CD4-positive, alpha-beta T cell treated with Interleukin-2 at 100 ng/mL for 4 hours (primary cell): ENCODE measurements at regions not wholly inside any gene's neighbourhood (a gene's known extent, or its start where the extent isn't known, plus 50 kb on each side); places are given as distances from the start of the nearest gene placed in this dataset.

ENCODE experiments used
- DNase-seq: peaks from one replicate; pipeline ENCODE4 v3.0.0-alpha.2; 2020; ENCODE audit warnings: low spot score

DNA sequence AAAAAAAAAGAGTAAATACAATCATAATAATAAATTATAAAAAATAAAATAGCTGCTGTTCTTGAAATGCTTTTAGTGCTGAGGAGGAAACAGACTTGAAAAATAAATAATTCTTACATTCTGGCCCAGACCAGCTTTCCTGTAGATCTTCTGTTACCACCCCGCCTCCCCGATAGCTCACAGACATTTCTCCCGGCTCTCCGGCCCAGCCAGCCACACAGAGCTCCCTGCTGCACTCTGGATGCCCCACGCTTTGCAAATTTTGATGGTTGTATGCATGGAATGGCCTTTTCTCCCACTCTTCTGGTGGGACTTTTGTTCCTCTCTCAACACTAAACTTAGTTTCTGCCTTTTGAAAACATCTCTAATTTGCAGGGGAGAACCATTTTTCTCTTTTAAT is 249.3 kb downstream of the ATP23 start:
- no peak for DNase-seq

DNA sequence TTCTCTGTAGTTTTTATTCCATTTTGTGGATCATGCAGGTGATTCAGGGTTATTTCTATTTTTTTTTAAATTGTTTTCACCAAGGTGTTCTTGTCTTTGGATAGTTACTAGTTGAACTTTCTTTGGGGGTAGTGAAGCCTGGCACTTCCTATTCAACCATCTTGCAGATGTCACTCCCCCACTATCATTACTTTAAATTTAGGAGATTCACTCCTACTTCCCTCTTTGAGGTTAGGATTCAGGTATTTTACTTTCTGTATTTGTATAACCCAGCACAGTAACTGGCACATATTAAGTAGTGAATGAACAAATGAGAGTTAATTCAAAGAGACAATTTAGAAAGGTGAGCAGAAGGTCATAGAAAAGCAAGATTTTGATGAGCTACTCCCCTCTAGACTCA is 255.6 kb downstream of the ATP23 start:
- no peak for DNase-seq

DNA sequence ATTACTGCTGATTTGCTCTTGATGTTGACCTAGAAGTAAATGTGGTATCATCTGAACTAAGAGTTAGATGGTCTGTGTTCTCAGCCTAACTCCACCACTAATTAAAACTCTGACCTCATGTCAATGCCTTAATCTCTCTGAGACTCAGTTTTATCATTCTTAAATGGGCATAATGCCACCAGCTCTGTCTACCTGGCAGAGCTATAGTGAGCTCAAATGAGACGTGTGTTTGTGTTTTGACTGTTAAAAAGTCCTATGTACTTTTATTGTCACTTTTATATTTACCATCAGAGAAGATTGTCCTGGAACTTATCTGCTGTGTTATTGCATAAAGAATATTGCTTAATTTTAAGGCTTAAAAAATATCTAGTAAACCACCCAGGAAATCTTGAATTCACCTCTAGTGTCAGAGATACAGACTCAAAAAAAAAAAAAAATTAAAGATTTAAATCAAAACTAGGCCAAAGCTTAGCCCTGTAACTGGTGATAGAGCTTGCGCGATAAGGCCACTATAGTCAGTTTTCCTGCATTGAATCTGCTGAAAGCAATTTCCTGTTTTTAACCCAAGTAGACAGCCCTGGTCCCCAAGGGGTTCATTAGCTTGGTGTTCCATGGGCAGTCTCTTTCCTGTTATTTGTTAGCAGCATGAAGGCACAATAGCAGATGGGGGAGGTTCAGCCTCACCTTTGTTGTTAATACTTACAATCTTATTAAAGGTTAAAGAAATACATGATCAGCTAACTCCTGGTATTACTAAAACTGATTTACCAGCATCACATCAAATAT is 261.8 kb downstream of the ATP23 start:
- DNase-seq, result no peak

DNA sequence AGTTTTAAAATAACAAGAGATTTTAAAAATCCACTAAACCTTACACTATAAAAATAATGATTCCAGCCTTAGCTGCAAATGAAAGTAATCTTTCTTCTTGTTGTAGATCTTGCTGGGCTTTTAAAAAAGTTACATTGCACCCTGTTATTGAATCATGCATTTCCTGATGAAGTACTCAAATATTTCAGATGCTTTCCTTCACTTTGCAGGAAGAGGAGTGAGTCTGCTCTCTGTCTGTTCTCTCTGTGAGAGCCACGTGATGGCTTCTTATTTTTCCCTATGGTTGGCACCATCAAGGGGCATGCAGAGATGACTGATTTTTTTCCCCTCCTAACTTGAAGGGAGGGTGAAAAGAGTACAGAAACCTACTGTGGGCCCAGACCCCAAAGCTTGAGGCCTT is 262.7 kb downstream of the ATP23 start:
- DNase-seq, result no peak

DNA sequence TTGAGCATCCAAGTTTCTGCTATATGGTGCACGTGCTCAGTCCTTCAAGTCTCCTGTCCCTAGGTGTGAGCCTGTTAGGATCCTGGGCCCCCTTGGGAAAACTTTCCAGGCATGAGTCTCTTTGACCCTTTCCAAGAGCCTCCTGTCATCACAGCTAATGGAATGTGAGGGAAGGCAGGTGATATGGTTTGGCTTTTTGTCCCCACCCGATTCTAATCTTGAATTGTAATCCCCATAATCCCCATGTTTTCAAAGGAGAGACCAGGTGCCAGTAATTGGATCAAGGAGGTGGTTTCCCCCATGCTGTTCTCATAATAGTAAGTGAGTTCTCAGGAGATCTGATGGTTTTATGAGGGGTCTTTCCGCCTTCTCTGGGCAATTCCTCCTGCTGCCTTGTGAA is 265.5 kb downstream of the ATP23 start:
- DNase-seq, result no peak

DNA sequence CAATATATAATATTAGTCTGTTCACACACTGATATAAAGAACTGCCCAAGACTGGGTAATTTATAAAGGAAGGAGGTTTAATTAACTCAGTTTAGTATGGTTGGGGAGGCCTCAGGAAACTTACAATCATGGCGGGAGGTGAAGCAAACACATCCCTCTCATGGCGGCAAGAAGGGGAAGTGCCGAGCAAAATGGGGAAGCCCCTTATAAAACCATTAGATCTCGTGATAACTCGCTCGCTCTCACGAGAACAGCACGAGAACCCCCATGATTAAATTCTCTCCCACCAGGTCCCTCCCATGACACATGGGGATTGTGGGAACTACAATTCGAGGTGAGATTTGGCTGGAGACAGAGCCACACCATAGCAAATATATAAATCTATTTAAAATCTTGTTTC is 269.8 kb downstream of the ATP23 start:
- no peak for DNase-seq

DNA sequence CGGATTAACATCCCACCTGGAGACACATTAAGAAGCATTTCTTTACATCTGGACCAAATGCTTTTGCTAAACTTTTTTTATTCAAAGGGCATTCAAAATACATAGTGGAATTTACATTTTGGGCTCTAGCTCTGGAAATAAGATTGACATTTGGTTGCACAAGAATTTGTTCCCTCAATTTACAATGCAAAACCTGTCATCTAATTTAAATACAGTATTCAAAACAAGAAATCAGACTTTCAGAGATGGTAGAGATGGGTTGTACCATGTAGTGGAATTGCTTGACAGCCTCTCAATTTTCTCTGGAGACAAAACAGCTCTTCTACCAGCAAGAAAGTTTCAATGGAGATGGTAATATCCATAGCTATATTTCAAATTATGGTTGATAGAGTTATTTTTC is 275.8 kb downstream of the ATP23 start:
- DNase-seq, result no peak

DNA sequence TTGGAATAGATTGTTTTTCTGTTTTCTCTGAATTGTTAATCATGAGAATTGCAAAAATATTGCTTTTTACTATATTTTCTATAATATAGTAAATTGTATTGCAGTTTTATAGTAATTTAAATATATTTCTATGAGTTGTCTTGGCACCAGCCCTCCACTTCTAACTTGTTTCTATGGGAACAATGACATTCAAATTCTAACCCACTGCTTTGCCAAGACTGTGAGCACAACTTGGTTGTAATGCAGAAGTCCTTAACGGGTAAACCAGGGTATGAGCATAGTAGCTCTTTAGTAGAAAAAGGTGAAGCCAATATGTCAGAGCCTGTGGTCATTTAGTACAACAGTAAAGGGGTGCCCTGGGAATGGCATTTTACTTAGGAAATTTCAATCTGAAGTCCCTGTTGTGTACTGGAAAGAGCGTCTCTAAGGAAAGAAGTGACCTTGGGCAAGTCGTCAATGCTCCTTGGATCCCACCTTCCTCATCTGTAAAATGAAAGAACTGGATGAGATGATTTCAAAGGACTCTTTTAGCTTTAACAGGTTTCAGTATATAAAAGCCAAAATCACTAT is 283.3 kb downstream of the ATP23 start:
- DNase-seq, result no peak

DNA sequence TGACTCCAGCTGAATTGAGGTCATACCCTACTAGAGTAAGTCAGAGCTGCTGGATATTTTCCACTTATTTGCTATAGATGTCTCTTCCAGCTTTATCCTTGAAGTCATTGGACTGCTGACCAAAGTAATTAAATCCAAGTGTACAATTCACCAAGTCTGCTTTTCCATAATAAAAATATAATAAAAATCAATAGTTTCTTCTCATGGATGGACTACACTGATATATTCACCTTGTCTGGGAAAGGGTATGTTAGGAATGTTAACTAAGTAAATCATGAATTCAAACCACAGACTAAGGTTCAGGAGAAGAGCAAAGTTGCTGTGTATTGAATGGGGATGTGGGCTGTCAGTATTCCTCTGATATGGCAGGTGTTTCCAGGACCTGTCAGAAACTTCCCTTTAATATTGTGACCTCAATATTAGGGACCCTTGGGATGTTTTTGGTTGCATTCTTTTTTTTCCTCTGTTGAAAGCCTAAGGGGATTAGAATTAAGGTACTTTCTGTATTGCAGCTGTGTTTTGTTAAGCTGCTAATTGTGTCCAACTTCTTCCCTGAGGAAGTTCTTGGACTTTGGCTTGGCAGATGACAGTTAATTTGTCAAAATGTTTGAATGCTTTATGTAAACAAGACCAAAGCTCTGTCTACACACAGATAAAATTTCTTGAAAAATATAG is 284.0 kb downstream of the ATP23 start:
- DNase-seq, result no peak

DNA sequence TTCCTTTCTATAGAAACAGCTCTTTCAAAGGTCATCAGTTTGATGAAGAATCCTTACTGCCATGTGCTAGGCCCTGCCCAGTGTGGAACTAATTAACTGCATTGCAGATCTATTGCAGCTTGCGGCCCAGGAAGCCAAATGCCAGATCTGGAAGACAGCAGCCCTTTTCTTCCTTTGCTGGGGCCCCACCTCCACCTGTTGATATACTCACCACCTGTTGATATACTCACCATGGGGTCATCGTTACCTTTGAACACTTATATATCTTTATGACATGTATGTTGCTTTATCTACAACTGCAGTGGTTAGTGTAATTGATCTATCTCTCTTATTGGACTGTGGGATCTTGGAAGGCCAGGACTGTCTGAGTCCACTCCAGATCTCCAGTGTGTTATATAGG is 292.5 kb downstream of the ATP23 start:
- no peak for DNase-seq

DNA sequence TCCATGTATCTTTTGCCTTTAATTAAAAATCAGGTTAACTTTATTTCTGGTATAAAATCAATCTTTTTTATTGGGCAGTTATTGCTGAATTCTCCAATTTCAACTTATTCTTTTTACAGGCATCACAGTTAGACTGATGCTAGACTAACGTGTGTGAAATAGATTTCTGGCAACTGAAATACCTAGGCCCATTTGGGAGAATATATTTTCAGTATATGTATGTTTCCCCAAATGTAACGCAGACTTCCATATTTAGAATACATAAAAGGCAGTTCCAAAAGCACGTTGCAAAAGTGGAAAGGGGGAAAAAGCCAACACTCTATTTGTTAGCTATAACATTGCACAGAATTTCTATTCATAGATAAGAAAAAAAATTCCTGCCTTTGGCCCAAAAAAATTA is 297.0 kb downstream of the ATP23 start:
- no peak for DNase-seq

DNA sequence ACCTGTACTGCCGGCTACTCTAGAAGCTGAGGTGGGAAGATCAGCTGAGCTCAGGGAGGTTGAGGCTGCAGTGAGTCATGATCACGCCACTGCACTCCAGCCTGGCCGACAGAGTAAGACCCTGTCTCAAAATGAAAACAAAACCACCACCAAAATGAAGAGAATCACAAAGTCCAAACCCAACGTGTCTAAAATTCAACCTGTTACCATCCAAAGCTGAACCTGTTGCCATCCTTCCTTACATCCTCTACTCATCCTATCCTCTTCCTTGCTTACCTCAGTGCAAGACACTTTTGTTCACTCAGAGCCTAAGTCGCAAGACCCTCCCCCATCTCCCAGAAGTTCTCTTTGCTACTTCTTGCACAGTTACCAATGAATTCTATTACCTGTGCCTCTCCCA is 299.7 kb downstream of the ATP23 start:
- no peak for DNase-seq

DNA sequence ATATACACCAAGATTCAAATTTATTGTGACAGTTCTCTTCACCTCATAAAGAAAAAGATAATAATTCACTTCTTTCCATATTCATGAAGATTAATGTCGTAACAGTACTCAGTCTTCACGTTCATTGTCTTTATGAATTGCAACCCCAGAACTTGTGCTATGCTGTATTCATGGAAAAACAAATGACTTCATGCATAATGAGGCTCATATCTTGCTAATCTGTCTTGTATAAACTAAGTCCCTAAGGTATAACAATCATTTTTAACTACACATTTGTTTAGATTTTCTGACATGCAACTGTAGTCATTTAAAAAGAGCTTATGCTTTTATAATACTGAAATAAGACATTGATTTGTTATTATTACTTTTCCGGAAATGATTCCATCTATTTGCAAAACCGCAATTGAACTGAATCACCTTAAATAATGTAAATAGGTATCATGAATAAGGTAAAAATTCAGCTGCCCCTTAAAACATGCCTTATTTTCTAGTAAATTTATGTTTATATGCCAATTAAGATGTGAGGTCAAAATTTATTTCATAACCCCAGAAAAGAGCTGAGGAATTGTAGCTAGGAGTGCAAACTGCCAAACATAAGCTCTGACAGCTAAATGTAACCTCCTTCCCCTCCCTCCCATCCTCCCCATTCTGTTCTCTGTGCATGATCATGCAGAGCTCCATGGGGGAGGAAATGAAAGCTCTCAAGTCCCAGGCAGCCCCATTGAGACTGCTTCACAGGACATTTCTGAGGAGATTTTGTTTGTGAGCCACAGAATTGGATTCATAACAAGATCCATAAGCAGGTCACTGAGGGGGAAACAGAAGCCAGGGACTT is 301.6 kb downstream of the ATP23 start:
- DNase-seq, result no peak

DNA sequence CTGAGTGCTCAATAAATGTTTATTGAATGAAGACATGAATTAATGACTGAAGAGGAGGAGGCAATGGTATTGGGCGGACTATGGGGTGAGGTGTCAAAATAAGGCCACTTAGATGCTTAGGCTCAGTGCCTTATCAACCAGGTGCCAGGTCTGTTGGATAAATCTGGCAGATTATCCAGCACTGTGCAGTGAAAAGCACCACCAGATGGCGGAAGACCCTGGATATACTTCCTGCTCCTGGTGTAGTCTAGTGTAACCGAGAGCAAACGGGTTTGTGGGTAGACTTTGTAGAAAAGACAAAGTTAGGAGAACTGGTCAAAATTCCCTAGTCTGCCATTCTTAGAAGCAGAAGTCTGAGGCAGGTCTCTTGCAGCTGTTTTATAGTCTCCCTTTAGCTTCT is 306.3 kb downstream of the ATP23 start:
- DNase-seq, result no peak

DNA sequence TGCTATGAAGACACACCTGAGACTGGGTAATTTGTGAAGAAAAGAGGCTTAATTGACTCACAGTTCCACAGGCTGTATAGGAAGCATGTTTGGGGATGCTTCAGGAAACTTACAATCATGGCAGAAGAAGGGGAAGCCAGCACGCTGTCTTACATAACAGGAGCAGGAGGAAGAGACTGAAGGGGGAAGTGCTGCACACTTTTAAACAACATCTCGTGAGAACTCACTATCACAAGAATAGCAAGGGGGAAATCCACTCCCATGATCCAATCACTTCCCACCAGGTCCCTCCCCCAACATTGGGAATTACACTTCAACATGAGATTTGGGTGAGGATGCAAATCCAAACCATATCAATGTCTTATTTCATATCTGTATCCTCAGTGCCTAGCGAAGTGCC is 307.2 kb downstream of the ATP23 start:
- no peak for DNase-seq

DNA sequence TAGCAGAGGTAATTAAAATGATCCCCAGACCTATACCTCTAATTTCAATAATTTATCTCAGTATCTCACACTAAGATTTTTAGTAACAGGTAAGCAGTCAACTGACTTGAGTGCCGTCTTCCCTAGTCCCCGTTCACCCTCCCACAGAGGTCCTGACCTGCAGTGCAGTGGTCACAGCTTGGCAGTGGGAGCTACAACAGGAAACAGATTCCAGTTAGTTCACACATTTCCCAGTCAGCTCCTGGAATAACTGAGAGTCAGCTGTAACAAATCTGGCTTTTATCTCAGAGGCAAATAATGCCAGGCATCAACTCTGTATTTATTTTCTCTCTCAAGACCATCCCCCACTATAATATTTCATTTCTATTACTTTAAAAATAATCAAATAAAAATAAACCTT is 308.2 kb downstream of the ATP23 start:
- DNase-seq, result no peak

DNA sequence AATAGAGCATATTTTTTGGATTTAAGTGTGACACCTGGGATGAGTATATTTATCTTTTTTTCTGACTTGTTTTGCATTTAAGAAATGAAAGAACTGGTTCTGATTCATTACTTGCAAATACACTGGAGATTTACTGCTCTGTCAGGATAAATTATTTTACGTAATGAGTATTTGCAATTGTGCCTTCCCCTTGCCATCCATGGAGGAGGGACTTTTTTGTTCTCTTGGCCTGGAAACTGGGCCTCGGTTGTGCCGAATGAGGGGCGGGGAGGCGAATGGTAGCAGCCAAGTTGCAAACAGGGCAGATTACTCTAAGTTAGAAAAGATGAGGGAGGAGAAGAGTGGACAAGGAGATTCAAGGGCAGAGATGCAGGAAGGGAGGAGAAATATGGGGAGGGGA is 308.7 kb downstream of the ATP23 start:
- no peak for DNase-seq

DNA sequence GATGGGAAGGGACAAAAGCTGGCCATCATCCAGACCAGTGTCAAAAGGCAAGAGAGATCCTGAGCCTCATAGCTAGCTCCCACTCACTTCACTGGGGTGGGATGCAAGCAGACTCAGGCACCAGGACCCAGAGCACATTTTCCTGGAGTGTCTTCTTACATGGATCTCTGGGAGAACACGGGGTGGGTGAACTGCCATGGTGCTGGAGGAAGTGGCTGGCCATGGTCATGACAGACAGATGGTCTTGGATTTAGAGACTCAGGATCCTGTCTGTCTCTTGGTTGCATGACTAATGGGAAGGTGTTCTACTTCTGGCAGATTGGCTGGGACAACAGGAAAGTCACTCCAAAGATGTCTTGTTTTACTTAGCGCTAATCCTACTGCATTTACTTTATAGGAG is 311.5 kb downstream of the ATP23 start:
- no peak for DNase-seq

DNA sequence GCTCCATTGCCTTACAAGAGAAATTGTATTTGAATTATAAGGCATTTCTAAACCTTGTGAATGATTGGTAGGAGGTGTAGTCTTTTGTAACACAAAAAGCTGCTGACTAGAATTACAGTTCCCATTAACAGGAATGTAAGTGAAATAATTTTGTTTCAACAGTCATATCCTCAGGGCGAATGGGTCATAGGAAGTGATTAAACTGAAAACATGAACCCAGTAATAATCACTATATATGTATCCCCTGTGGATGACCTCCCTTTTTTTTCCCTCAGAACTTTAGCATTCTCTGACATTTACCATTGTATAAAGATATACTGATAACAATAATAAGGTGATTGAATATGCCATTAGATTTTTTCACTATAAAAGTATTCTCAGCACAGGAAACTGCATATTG is 312.3 kb downstream of the ATP23 start:
- no peak for DNase-seq

DNA sequence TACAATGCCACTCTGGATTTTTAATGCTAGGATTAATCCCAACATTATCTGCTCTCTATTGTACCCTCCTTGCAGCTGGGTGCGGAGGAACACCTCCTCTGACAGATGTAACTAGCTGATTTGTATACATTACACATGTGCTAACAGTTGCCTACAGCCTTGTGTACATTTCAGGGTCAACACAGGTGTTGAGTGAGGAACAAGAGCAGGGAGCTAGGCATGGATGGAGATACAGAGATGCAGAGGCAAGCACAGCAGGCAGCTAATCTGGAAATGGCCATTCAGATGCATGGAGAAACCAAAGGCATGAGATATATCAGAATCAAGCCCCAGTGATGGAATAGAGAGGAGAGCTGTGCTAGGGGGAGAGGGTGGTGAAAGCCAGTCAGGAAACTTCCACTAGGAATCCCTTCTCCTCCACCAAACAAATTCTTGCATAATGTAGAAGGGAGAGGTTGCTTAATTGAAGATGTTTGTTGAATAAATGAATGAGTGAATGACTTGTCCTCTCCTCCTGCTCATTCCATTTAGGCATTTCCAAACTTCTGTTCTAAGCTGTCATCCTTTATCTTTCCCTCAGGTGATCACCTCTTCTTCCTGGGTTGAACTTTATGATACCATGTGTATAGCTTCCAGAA is 313.2 kb downstream of the ATP23 start:
- no peak for DNase-seq

DNA sequence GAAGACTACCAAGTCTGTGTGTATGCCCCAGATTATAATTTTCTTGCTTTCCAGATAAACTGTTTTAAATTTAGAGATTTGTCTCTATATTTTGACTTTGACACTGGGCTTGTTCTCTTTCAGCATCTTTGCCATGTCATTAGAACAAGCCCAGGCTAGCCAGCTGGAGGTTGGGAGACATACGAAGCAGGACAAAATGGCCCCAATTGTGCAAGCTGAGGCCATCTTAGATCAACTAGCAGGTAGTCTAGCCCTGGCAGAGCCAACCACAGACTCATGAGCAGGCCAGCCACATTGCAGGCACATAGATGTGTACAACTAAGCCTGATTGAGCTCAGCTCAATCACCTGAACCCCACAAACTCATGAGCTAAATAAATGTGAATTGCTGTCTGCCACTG is 321.4 kb downstream of the ATP23 start:
- no peak for DNase-seq

DNA sequence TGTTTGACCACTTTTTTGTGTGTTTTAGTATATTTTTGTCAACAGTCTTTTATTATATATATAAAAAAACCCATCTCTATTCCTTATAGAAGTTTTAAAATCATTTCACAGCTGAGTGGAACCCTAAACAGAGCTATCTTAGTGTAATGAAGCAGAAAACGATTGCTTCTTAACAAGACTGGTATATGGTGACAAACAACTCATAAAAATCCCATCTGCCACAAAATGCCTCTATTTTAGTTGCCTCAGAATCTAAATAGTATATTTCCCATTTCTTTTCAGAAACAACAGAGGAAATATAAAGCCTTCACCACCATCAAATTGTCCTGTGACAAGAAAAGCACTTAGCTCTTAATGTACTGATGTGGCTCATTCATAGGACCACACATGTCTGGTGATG is 322.4 kb downstream of the ATP23 start:
- DNase-seq, result no peak
